CD14-positive monocyte (primary cell): ENCODE measurements at regions not wholly inside any gene's neighbourhood (a gene's known extent, or its start where the extent isn't known, plus 50 kb on each side); places are given as distances from the start of the nearest gene placed in this dataset.

ENCODE experiments used
- DNase-seq, 3 donors: peaks; one replicate each; pipeline ENCODE4 v3.0.0-alpha.2; 2011 to 2022
- H2AFZ ChIP-seq: 2 replicates; pipeline ENCODE4 v1.6.0; 2012; ENCODE audit warnings: mild to moderate bottlenecking, low read depth, low read length, inconsistent platforms; ENCODE audit not compliant: insufficient read depth, poor library complexity, severe bottlenecking
- H3K27ac ChIP-seq, 2 donors: 1 replicate in 1 of 2; 2 replicates in 1 of 2; pipeline ENCODE4 v1.5.1; 2012 to 2013; ENCODE audit warnings: low read length in 2 of 2, control low read depth in 1 of 2, inconsistent platforms in 1 of 2, low read depth in 1 of 2, mild to moderate bottlenecking in 1 of 2
- H3K27me3 ChIP-seq, 2 donors: one replicate each; pipeline versions ENCODE4 v1.6.0 to v1.6.1; 2011 to 2013; ENCODE audit warnings: low read length in 2 of 2; ENCODE audit not compliant: control insufficient read depth in 2 of 2, insufficient read depth in 2 of 2
- H3K36me3 ChIP-seq, 2 donors: replicated peaks in 1 of 2; 1 replicate in 1 of 2; 2 replicates in 1 of 2; pipeline versions ENCODE4 v1.5.1 to v1.6.1; 2012 to 2013; ENCODE audit warnings: low read length in 2 of 2, control low read depth in 1 of 2, inconsistent platforms in 1 of 2, mild to moderate bottlenecking in 1 of 2; ENCODE audit not compliant: insufficient read depth in 2 of 2, control insufficient read depth in 1 of 2
- H3K4me1 ChIP-seq, 2 donors: 1 replicate in 1 of 2; 2 replicates in 1 of 2; pipeline versions ENCODE4 v1.5.1 to v1.6.1; 2012 to 2013; ENCODE audit warnings: low read length in 2 of 2, control low read depth in 1 of 2, inconsistent platforms in 1 of 2, mild to moderate bottlenecking in 1 of 2, moderate library complexity in 1 of 2; ENCODE audit not compliant: insufficient read depth in 2 of 2, control insufficient read depth in 1 of 2
- H3K4me2 ChIP-seq: replicated peaks from 2 replicates; pipeline ENCODE3; 2012; ENCODE audit warnings: low read length, moderate library complexity, mild to moderate bottlenecking; ENCODE audit not compliant: poor library complexity, severe bottlenecking; ENCODE audit errors: extremely low read depth
- H3K4me3 ChIP-seq, 3 experiments: fragments of 200-600 bp in 1 of 3; sonication (generic) in 1 of 3; replicated peaks in 1 of 3; 1 replicate in 2 of 3; 2 replicates in 1 of 3; pipeline ENCODE4 v1.5.1; 2011 to 2013; ENCODE audit warnings: low read length in 3 of 3, mild to moderate bottlenecking in 3 of 3, control low read depth in 2 of 3, low read depth in 2 of 3, inconsistent platforms in 1 of 3, moderate library complexity in 1 of 3
- H3K79me2 ChIP-seq: 2 replicates; pipeline ENCODE4 v1.6.0; 2012; ENCODE audit warnings: mild to moderate bottlenecking, control low read depth, inconsistent platforms, low read length, moderate library complexity; ENCODE audit not compliant: insufficient read depth
- H3K9ac ChIP-seq: 2 replicates; pipeline ENCODE4 v1.6.0; 2017; ENCODE audit warnings: low read length, mild to moderate bottlenecking; ENCODE audit not compliant: insufficient read depth, poor library complexity, severe bottlenecking
- H3K9me3 ChIP-seq, 2 donors: replicated peaks in 1 of 2; 1 replicate in 1 of 2; 2 replicates in 1 of 2; pipeline versions ENCODE4 v1.5.1 to v1.6.1; 2012 to 2013; ENCODE audit warnings: low read length in 2 of 2, control low read depth in 1 of 2; ENCODE audit not compliant: control insufficient read depth in 1 of 2, insufficient read depth in 1 of 2
- H4K20me1 ChIP-seq: 2 replicates; pipeline ENCODE4 v1.6.0; 2012; ENCODE audit warnings: mild to moderate bottlenecking, low read length, control low read depth, moderate library complexity; ENCODE audit not compliant: insufficient read depth
- H3K27ac Mint-ChIP-seq, 7 donors: one replicate each; pipeline ENCODE4 v1.8.0; 2020; ENCODE audit warnings: mild to moderate bottlenecking in 7 of 7, mixed read lengths in 7 of 7, moderate library complexity in 6 of 7, inconsistent platforms in 2 of 7
- H3K27me3 Mint-ChIP-seq, 3 donors: one replicate each; pipeline ENCODE4 v1.8.0; 2021 to 2022; ENCODE audit warnings: low read depth in 3 of 3, mild to moderate bottlenecking in 3 of 3, mixed read lengths in 3 of 3, moderate library complexity in 3 of 3, inconsistent platforms in 1 of 3
- H3K36me3 Mint-ChIP-seq, 2 donors: one replicate each; pipeline ENCODE4 v1.8.0; 2020; ENCODE audit warnings: mixed read lengths in 2 of 2, inconsistent platforms in 1 of 2, mild to moderate bottlenecking in 1 of 2
- H3K4me1 Mint-ChIP-seq: one replicate; pipeline ENCODE4 v1.8.0; 2020; ENCODE audit warnings: mild to moderate bottlenecking, mixed read lengths
- H3K4me3 Mint-ChIP-seq, 2 donors: one replicate each; pipeline ENCODE4 v1.8.0; 2020; ENCODE audit warnings: mild to moderate bottlenecking in 2 of 2, mixed read lengths in 2 of 2, moderate library complexity in 1 of 2
- H3K9me3 Mint-ChIP-seq, 7 donors: one replicate each; pipeline ENCODE4 v1.8.0; 2020 to 2022; ENCODE audit warnings: mixed read lengths in 7 of 7, mild to moderate bottlenecking in 6 of 7, moderate library complexity in 6 of 7, inconsistent platforms in 2 of 7
- CTCF ChIP-seq: fragments of 200-600 bp; IDR thresholded peaks from one replicate; pipeline ENCODE4 v1.8.0; 2022; ENCODE audit warnings: antibody characterized with exemption, mild to moderate bottlenecking
- WGBS: methylation state at CpG from one replicate; pipeline ENCODE4 v1.1.5; 2013; ENCODE audit warnings: missing lambda C conversion rate; ENCODE audit not compliant: insufficient coverage; 5-methylcytosine and 5-hydroxymethylcytosine counted together
- intact Hi-C, 2 donors: fragments of 100-400 bp; cut with micrococcal nuclease; formaldehyde crosslinking; loops; one replicate each; pipeline versions ENCODE4 v1.15.0 to v1.15.1; 2023

DNA sequence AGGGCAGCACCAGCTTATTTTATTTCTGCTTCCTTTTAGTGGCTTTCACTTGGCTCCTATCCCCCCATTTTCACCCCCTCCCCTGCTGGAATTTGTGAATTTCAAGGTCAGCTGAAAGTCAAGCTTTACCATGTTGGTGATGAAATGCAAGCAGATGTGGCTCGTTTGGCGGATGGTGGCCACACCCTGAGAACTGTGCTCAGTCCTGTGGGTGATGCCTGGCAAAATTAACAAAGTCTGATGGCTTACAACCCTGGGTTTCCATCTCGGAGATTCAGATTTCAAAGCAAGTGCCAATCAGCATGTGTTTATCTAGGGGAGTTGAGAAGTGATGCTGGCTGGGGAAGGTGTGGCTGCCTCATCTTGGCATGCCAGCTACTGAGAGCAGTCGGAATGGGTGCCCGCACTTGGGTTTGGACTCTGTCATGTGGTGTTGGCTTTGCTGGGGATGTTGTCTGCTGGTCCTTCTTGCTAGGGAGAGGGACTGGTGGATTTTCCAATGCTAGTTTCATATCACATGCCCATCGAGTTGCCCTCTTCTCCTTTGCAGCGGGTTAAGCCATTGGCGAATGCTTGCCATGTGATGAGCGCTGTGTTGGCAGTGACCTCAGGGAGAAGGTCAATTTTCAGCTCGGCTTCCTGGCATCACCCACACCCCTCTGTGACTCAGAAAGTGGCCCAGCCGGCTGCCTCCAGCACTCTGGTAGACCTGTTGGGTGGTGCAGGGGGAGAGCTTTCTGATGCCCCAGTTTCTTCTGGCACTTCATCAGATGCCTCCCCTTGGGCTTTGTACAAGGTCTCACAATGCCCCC is 77.0 kb upstream of the PITX1 start:
- Histone ChIP-seq H4K20me1 (no peaks in the 10 kb centered on the region), H3K4me2 (no peak overlapping the region), H3K4me3 (no peak overlapping the region), H2AFZ (no peak overlapping the region), H3K9me3 (no peaks in the 10 kb centered on the region), H3K79me2 (no peaks in the 10 kb centered on the region), H3K4me1 (peaks cover 3 to 4% of the 10 kb centered on the region in 2 donors), H3K27me3 (no peaks in the 10 kb centered on the region), H3K36me3 (no peaks in the 10 kb centered on the region), H3K27ac (no peak overlapping the region), H3K9ac (no peak overlapping the region)
- Mint-ChIP-seq H3K4me3 (no peak overlapping the region), H3K27me3 (peaks cover 8 to 20% (median 15%) of the 10 kb centered on the region in 3 donors), H3K27ac (peak overlapping the region in 2 of 7 donors; percentile 41 to 77), H3K9me3 (no peaks in the 10 kb centered on the region), H3K36me3 (no peaks in the 10 kb centered on the region), H3K4me1 (peaks cover 21% of the 10 kb centered on the region)
- WGBS = 75% methylated on average over 5 of the region's 11 CpGs
- intact Hi-C loops = no loop called here
- peak in 2 of 3 donors; percentile 17 to 56 for DNase-seq
- no peak for TF ChIP-seq CTCF

DNA sequence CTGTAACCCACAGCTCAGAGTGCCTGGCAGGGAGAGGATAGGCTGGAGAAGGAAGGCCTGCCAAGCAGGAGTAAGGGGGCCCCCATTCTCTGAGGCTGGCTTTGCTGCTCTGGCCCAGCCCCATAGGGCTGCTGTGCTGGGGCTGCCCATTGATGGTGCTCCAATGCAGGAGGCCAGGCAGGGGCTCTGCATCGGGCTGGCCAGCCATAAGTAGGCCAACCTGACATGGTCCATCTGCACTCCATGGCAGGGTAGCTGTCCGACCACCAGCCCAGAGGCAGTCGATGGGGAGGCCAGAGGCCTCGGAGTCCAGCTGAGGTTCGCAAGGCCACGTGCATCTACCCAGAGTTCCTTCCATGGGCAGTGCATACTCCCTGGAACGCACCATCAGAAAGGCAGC is 75.0 kb upstream of the PITX1 start:
- Histone ChIP-seq H3K4me1 (peaks cover 3 to 4% of the 10 kb centered on the region in 2 donors), H3K9me3 (no peaks in the 10 kb centered on the region), H3K4me2 (no peak overlapping the region), H3K36me3 (no peaks in the 10 kb centered on the region), H2AFZ (no peak overlapping the region), H3K27ac (no peak overlapping the region), H3K4me3 (no peak overlapping the region), H3K9ac (no peak overlapping the region), H3K79me2 (no peaks in the 10 kb centered on the region), H4K20me1 (no peaks in the 10 kb centered on the region), H3K27me3 (no peaks in the 10 kb centered on the region)
- Mint-ChIP-seq H3K4me3 (no peak overlapping the region), H3K4me1 (peaks cover 25% of the 10 kb centered on the region), H3K9me3 (peaks cover 0 to 1% (median 0%) of the 10 kb centered on the region in 7 donors), H3K36me3 (no peaks in the 10 kb centered on the region), H3K27me3 (peaks cover 13 to 15% (median 14%) of the 10 kb centered on the region in 3 donors), H3K27ac (no peak overlapping the region)
- DNase-seq = no peak
- TF ChIP-seq CTCF = no peak
- 94% methylated on average over 7 of the region's 7 CpGs for WGBS
- intact Hi-C loops = no loop called here
